ENCODE measurements at regions not wholly inside any gene's neighbourhood (a gene's known extent, or its start where the extent isn't known, plus 50 kb on each side); places are given as distances from the start of the nearest gene placed in this dataset.
A peak's percentile ranks its signal among the peaks of the same experiment; 100 is the strongest.

DNA sequence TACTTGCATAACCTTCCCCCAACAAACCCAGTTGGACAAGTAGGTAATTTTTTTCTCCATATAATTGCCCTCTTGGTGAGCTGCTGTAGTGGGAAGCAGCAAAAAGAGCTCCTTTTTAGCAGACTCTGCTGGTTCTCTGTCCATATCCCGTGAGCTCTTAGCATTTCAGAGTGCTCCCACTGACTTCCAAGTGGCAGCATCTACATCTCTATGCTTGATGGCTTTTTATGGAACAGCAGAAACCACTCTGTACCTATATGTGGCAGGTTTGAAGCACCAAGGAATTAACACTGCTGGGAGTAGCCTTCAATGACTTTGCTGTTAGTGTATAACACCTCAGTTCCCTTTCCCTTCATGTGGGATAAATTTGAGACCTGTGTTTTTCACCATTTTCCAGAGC lies 168.4 kb upstream of the NHS start:
- no peak for DNase-seq

GRCh38 chrX:17214962-17215361 lies 160.0 kb upstream of the NHS start:
- no peak for DNase-seq

GRCh38 chrX:17226736-17227135 lies 148.3 kb upstream of the NHS start:
- DNase-seq: no peak

DNA sequence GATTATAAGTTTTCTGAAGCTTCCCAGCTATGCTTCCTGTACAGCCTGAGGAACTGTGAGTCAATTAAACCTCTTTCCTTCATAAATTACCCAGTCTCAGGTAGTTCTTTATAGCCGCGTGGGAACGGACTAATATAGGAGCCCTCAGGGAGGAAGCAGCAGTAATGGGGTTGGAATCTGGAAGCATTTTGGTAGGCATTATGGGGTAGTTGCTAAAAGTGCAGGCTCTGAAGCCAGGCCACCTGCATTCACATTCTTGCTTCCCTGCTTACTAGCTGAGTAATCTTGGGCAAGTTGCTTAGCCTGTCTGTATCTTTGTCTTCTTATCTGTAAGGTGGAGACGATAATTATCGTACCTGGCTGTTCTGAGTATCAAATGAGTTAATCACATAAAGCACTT lies 137.9 kb upstream of the NHS start:
- DNase-seq: no peak

- peak; percentile 26 for DNase-seq
Observed at GRCh38 chrX:17242470-17242869, 132.5 kb upstream of the NHS start.

GRCh38 chrX:17247144-17247543 lies 127.9 kb upstream of the NHS start:
- DNase-seq: no peak

DNA sequence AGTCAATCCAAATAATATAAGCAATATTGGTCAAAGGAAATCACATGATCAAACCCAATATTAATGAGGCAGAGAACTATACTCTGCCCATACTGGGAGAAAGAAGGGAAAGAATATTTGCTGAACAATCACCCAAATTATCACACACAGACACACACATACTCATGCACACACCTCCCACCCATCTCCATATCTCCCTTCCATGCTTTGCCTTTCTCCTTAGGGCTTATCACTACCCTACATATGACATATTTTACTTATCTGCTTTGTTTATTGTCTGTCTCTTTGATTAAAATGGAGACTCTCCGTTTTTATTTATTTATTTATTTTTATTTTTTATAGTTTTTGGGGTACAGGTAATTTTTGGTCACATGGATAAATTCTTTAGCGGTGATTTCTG lies 112.9 kb upstream of the NHS start:
- DNase-seq: no peak

DNA sequence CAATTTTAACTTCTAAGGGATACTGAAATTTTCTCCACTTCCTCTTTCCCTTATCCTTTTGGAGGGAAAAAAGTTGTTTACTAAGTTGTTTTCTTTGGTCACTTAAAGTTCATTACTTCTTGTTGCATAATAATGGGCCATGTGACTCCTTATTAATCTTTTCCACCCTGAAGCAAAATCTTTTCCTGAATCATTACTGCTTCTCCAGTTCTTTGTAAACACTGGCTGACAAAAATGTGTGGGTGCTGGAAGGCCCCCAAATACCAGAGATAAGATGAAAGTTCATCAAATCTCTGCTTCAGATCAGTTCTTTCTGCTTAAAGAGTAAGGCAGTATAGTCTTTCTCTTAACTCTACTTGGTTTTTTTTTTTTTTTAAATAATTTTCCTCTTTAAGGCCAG lies 108.9 kb upstream of the NHS start:
- DNase-seq: no peak

GRCh38 chrX:17278961-17279360 lies 96.0 kb upstream of the NHS start:
- DNase-seq: no peak

DNA sequence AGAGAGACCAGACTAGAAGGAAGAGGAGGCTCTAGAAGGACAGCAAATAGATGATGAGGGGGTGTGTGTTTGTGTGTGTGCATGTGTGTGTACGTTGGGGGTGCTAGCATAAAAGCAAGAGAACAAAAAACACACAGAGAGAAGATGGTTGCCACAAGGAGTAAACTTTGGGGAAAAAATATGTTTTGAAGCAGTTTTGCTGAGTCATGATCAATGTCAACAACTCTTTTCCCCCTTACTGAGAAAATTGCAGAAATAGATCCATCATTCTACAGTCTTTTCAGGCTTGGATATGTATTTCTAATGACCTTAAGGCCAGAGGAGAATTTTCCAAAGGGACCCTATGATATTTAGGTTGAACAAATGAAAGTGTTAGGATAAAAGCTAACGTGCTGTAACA lies 89.0 kb upstream of the NHS start:
- no peak for DNase-seq

- DNase-seq: no peak
Observed at GRCh38 chrX:17291171-17291900, 83.7 kb upstream of the NHS start.

DNA sequence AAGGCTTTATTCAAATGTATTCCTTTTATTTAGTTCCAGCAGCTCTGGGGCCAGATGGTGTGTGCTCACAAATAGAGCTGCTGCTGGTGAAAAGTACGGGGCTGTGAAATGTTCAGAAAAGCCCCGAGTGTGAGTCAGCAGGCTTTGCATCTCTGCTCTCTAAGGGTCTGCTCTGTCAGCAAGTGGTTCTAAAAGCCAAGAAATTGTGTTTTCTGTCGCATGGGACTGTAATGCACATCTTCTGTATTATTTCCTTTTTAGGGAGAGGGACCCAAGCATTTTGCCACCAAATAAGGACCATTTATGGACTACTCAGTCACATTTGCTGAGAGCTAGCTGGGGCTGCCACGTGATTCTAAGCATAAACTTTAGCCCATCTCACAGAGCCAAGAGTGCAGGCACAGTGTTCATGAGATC lies 82.9 kb upstream of the NHS start:
- DNase-seq: no peak

- DNase-seq: no peak
Observed at GRCh38 chrX:17294561-17294960, 80.4 kb upstream of the NHS start.

- no peak for DNase-seq
Observed at GRCh38 chrX:17295791-17296190, 79.2 kb upstream of the NHS start.

DNA sequence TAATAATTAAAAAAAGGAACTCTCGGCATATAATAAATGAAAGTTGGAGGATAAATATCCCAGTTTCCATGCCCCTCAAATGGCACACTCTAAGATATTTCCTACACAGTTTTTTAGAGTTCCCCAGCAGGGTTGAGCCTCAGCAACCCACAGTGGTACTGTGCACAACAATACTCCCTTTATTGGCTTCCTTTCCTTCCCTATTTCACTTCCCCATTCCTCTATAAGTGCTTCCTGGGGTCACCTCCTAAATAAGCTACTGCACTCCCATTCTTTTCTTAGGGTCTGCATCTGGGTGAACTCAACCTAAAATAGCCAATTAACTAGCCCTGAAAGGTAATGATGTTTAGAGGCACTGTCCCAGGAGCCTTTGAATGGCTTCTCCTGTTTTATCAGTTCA lies 76.4 kb upstream of the NHS start:
- DNase-seq: no peak

GRCh38 chrX:17299206-17299605 lies 75.8 kb upstream of the NHS start:
- DNase-seq: no peak

- no peak for DNase-seq
Observed at GRCh38 chrX:17323397-17323796, 51.6 kb upstream of the NHS start.

Data from NCI-H774 (cell line).